MM.1S (cell line): ENCODE measurements at regions not wholly inside any gene's neighbourhood (a gene's known extent, or its start where the extent isn't known, plus 50 kb on each side); places are given as distances from the start of the nearest gene placed in this dataset.

Source experiments
- CTCF ChIP-seq: fragments of 300-600 bp; sonication (generic); IDR thresholded peaks from 2 replicates; pipeline ENCODE4 v1.5.1; 2016; ENCODE audit warnings: antibody characterized with exemption, low read length, mixed read lengths
- EZH2 ChIP-seq: fragments of 300-600 bp; sonication (generic); optimal IDR thresholded peaks from 2 replicates; pipeline ENCODE3; 2017; ENCODE audit warnings: low read depth, mild to moderate bottlenecking, antibody characterized with exemption, low read length, mixed read lengths
- EZH2phosphoT487 ChIP-seq: fragments of 300-600 bp; sonication (generic); IDR thresholded peaks from 2 replicates; pipeline ENCODE4 v1.6.1; 2018; ENCODE audit warnings: antibody characterized with exemption, low read length

GRCh38 chr2:208673631-208674030 lies 267.0 kb downstream of the PTH2R start:
- no peak for TF ChIP-seq CTCF
- no peak for TF ChIP-seq EZH2
- no peak for TF ChIP-seq EZH2phosphoT487
